PC-9 (cell line): ENCODE measurements at regions not wholly inside any gene's neighbourhood (a gene's known extent, or its start where the extent isn't known, plus 50 kb on each side); places are given as distances from the start of the nearest gene placed in this dataset.

ENCODE experiments used
- BruUV-seq: library from RNA; stranded (reverse); fragments of 400-500 nt; replicated peaks from 2 replicates; lab custom pipeline; 2021; lab: Mats Ljungman, UMichigan
- CTCF ChIA-PET: fragments of 300-600 bp; sonication (Branson Sonifier 250); formaldehyde crosslinking; loops from one replicate; lab custom pipeline; 2022; ENCODE audit warnings: antibody characterized with exemption; lab: Charles Lee
- POLR2A ChIA-PET: fragments of 300-600 bp; sonication (Branson Sonifier 250); formaldehyde crosslinking; loops from one replicate; lab custom pipeline; 2022; ENCODE audit warnings: antibody characterized with exemption; ENCODE audit not compliant: unreplicated experiment; lab: Charles Lee
- DNase-seq, 2 experiments: peaks; one replicate each; pipeline versions ENCODE4 v3.0.0 to v3.0.0-alpha.2; 2015 to 2022; ENCODE audit warnings: mixed read lengths in 1 of 2
- H2AFZ ChIP-seq: fragments of 200-600 bp; sonication (generic); 2 replicates; pipeline ENCODE4 v1.8.1; 2017; ENCODE audit warnings: antibody characterized with exemption
- H3F3A ChIP-seq: fragments of 200-600 bp; sonication (generic); 2 replicates; pipeline ENCODE4 v1.8.1; 2017; ENCODE audit warnings: antibody characterized with exemption, mild to moderate bottlenecking, low read depth; ENCODE audit not compliant: insufficient read depth
- H3K27ac ChIP-seq: fragments of 200-600 bp; sonication (generic); 2 replicates; pipeline ENCODE4 v1.6.1; 2016; ENCODE audit warnings: mixed run types
- H3K27me3 ChIP-seq: fragments of 200-600 bp; sonication (generic); 2 replicates; pipeline ENCODE4 v1.6.1; 2016; ENCODE audit warnings: low read depth, mixed run types; ENCODE audit not compliant: insufficient read depth
- H3K36me3 ChIP-seq: fragments of 200-600 bp; sonication (generic); 2 replicates; pipeline ENCODE4 v1.6.1; 2016; ENCODE audit warnings: low read depth, mixed run types
- H3K4me1 ChIP-seq: fragments of 200-600 bp; sonication (generic); replicated peaks from 2 replicates; pipeline ENCODE4 v1.6.1; 2016; ENCODE audit warnings: mixed run types; ENCODE audit not compliant: insufficient read depth
- H3K4me2 ChIP-seq: fragments of 200-600 bp; sonication (generic); 2 replicates; pipeline ENCODE4 v1.6.1; 2017; ENCODE audit warnings: mixed run types
- H3K4me3 ChIP-seq: fragments of 200-600 bp; sonication (generic); 2 replicates; pipeline ENCODE4 v1.6.1; 2016; ENCODE audit warnings: mixed run types
- H3K79me2 ChIP-seq: fragments of 200-600 bp; sonication (generic); 2 replicates; pipeline ENCODE4 v1.6.1; 2017; ENCODE audit warnings: low read depth, mixed run types
- H3K9me2 ChIP-seq: fragments of 200-600 bp; sonication (generic); 2 replicates; pipeline ENCODE4 v1.8.1; 2017; ENCODE audit warnings: mild to moderate bottlenecking; ENCODE audit not compliant: insufficient read depth
- H3K9me3 ChIP-seq: fragments of 200-600 bp; sonication (generic); 2 replicates; pipeline ENCODE4 v1.8.1; 2016; ENCODE audit warnings: low read depth; ENCODE audit not compliant: insufficient read depth
- H4K20me1 ChIP-seq: fragments of 200-600 bp; sonication (generic); 2 replicates; pipeline ENCODE4 v1.8.1; 2017; ENCODE audit not compliant: insufficient read depth
- CTCF ChIP-seq: fragments of 200-600 bp; sonication (generic); conservative IDR thresholded peaks from 2 replicates; pipeline ENCODE4 v1.6.1; 2017; ENCODE audit warnings: mixed run types, antibody characterized with exemption, mild to moderate bottlenecking, moderate library complexity
- EZH2 ChIP-seq: fragments of 200-600 bp; sonication (generic); IDR thresholded peaks from 2 replicates; pipeline ENCODE4 v1.8.0; 2017; ENCODE audit warnings: antibody characterized with exemption, low read depth
- intact Hi-C: fragments of 100-400 bp; cut with micrococcal nuclease; formaldehyde crosslinking; loops from one replicate; pipeline ENCODE4 v1.10.0; 2022; ENCODE audit not compliant: unreplicated experiment

GRCh38 chr12:107895966-107896365 lies 121.5 kb downstream of the ASCL4 start:
- H3K27ac ChIP-seq: no peak overlapping the region
- no peaks in the 10 kb centered on the region for H3K79me2 ChIP-seq
- POLR2A ChIA-PET: no interaction called here
- no peak overlapping the region for H2AFZ ChIP-seq
- H3F3A ChIP-seq: no peaks in the 10 kb centered on the region
- BruUV-seq: no TSS peak
- H3K4me3 ChIP-seq: no peak overlapping the region
- H3K27me3 ChIP-seq: peaks cover 53% of the 10 kb centered on the region
- no peaks in the 10 kb centered on the region for H3K9me2 ChIP-seq
- no peaks in the 10 kb centered on the region for H3K4me1 ChIP-seq
- DNase-seq: no peak
- H3K9me3 ChIP-seq: no peaks in the 10 kb centered on the region
- CTCF ChIA-PET: no interaction called here
- no peaks in the 10 kb centered on the region for H4K20me1 ChIP-seq
- no peak overlapping the region for H3K4me2 ChIP-seq
- TF ChIP-seq EZH2 (no peak), CTCF (no peak)
- intact Hi-C loops: no loop called here
- H3K36me3 ChIP-seq: no peaks in the 10 kb centered on the region

GRCh38 chr12:107900588-107900987 lies 126.1 kb downstream of the ASCL4 start:
- no peak for DNase-seq
- peaks cover 32% of the 10 kb centered on the region for H3K27me3 ChIP-seq
- H3K9me2 ChIP-seq: no peaks in the 10 kb centered on the region
- ChIA-PET CTCF (no interaction called here), POLR2A (no interaction called here)
- no peaks in the 10 kb centered on the region for H3F3A ChIP-seq
- intact Hi-C loops: no loop called here
- H2AFZ ChIP-seq: no peak overlapping the region; the same call in 1 of the 2 replicates
- no peaks in the 10 kb centered on the region for H3K9me3 ChIP-seq
- H4K20me1 ChIP-seq: no peaks in the 10 kb centered on the region
- H3K4me1 ChIP-seq: no peaks in the 10 kb centered on the region
- H3K79me2 ChIP-seq: no peaks in the 10 kb centered on the region
- H3K36me3 ChIP-seq: no peaks in the 10 kb centered on the region
- no peak for TF ChIP-seq EZH2
- TF ChIP-seq CTCF: no peak
- H3K27ac ChIP-seq: no peak overlapping the region
- H3K4me3 ChIP-seq: no peak overlapping the region
- H3K4me2 ChIP-seq: no peak overlapping the region
- no TSS peak for BruUV-seq

GRCh38 chr12:107903341-107904061 lies 129.0 kb downstream of the ASCL4 start:
- H3K27ac ChIP-seq: no peak overlapping the region
- no peaks in the 10 kb centered on the region for H3K9me3 ChIP-seq
- H3K27me3 ChIP-seq: peaks cover 25% of the 10 kb centered on the region
- no peaks in the 10 kb centered on the region for H3K4me1 ChIP-seq
- no peaks in the 10 kb centered on the region for H3K36me3 ChIP-seq
- intact Hi-C loops: no loop called here
- no peaks in the 10 kb centered on the region for H4K20me1 ChIP-seq
- H3K79me2 ChIP-seq: no peaks in the 10 kb centered on the region
- CTCF ChIA-PET: no interaction called here
- no TSS peak for BruUV-seq
- no peaks in the 10 kb centered on the region for H3K9me2 ChIP-seq
- H2AFZ ChIP-seq: no peak overlapping the region
- TF ChIP-seq EZH2: no peak
- POLR2A ChIA-PET: no interaction called here
- DNase-seq: no peak
- H3K4me3 ChIP-seq: no peak overlapping the region
- H3K4me2 ChIP-seq: no peak overlapping the region
- no peaks in the 10 kb centered on the region for H3F3A ChIP-seq

GRCh38 chr12:107906707-107907106 lies 132.2 kb downstream of the ASCL4 start:
- POLR2A ChIA-PET: no interaction called here
- H2AFZ ChIP-seq: no peak overlapping the region
- CTCF ChIA-PET: no interaction called here
- peaks cover 47% of the 10 kb centered on the region for H3K27me3 ChIP-seq
- H3F3A ChIP-seq: no peaks in the 10 kb centered on the region
- TF ChIP-seq CTCF (no peak), EZH2 (no peak)
- no peak overlapping the region for H3K27ac ChIP-seq
- intact Hi-C loops: no loop called here
- no peaks in the 10 kb centered on the region for H3K36me3 ChIP-seq
- H3K4me1 ChIP-seq: no peaks in the 10 kb centered on the region
- no peak for DNase-seq
- no peaks in the 10 kb centered on the region for H4K20me1 ChIP-seq
- no peaks in the 10 kb centered on the region for H3K9me2 ChIP-seq
- H3K79me2 ChIP-seq: no peaks in the 10 kb centered on the region
- no TSS peak for BruUV-seq
- no peak overlapping the region for H3K4me2 ChIP-seq
- H3K4me3 ChIP-seq: no peak overlapping the region
- no peaks in the 10 kb centered on the region for H3K9me3 ChIP-seq
